PC-9 (cell line): ENCODE measurements at regions not wholly inside any gene's neighbourhood (a gene's known extent, or its start where the extent isn't known, plus 50 kb on each side); places are given as distances from the start of the nearest gene placed in this dataset.

Source experiments
- BruUV-seq: library from RNA; stranded (reverse); fragments of 400-500 nt; replicated peaks from 2 replicates; lab custom pipeline; 2021; lab: Mats Ljungman, UMichigan
- CTCF ChIA-PET: fragments of 300-600 bp; sonication (Branson Sonifier 250); formaldehyde crosslinking; loops from one replicate; lab custom pipeline; 2022; ENCODE audit warnings: antibody characterized with exemption; lab: Charles Lee
- POLR2A ChIA-PET: fragments of 300-600 bp; sonication (Branson Sonifier 250); formaldehyde crosslinking; loops from one replicate; lab custom pipeline; 2022; ENCODE audit warnings: antibody characterized with exemption; ENCODE audit not compliant: unreplicated experiment; lab: Charles Lee
- DNase-seq, 2 experiments: peaks; one replicate each; pipeline versions ENCODE4 v3.0.0 to v3.0.0-alpha.2; 2015 to 2022; ENCODE audit warnings: mixed read lengths in 1 of 2
- H2AFZ ChIP-seq: fragments of 200-600 bp; sonication (generic); 2 replicates; pipeline ENCODE4 v1.8.1; 2017; ENCODE audit warnings: antibody characterized with exemption
- H3F3A ChIP-seq: fragments of 200-600 bp; sonication (generic); 2 replicates; pipeline ENCODE4 v1.8.1; 2017; ENCODE audit warnings: antibody characterized with exemption, mild to moderate bottlenecking, low read depth; ENCODE audit not compliant: insufficient read depth
- H3K27ac ChIP-seq: fragments of 200-600 bp; sonication (generic); 2 replicates; pipeline ENCODE4 v1.6.1; 2016; ENCODE audit warnings: mixed run types
- H3K27me3 ChIP-seq: fragments of 200-600 bp; sonication (generic); 2 replicates; pipeline ENCODE4 v1.6.1; 2016; ENCODE audit warnings: low read depth, mixed run types; ENCODE audit not compliant: insufficient read depth
- H3K36me3 ChIP-seq: fragments of 200-600 bp; sonication (generic); 2 replicates; pipeline ENCODE4 v1.6.1; 2016; ENCODE audit warnings: low read depth, mixed run types
- H3K4me1 ChIP-seq: fragments of 200-600 bp; sonication (generic); replicated peaks from 2 replicates; pipeline ENCODE4 v1.6.1; 2016; ENCODE audit warnings: mixed run types; ENCODE audit not compliant: insufficient read depth
- H3K4me2 ChIP-seq: fragments of 200-600 bp; sonication (generic); 2 replicates; pipeline ENCODE4 v1.6.1; 2017; ENCODE audit warnings: mixed run types
- H3K4me3 ChIP-seq: fragments of 200-600 bp; sonication (generic); 2 replicates; pipeline ENCODE4 v1.6.1; 2016; ENCODE audit warnings: mixed run types
- H3K79me2 ChIP-seq: fragments of 200-600 bp; sonication (generic); 2 replicates; pipeline ENCODE4 v1.6.1; 2017; ENCODE audit warnings: low read depth, mixed run types
- H3K9me2 ChIP-seq: fragments of 200-600 bp; sonication (generic); 2 replicates; pipeline ENCODE4 v1.8.1; 2017; ENCODE audit warnings: mild to moderate bottlenecking; ENCODE audit not compliant: insufficient read depth
- H3K9me3 ChIP-seq: fragments of 200-600 bp; sonication (generic); 2 replicates; pipeline ENCODE4 v1.8.1; 2016; ENCODE audit warnings: low read depth; ENCODE audit not compliant: insufficient read depth
- H4K20me1 ChIP-seq: fragments of 200-600 bp; sonication (generic); 2 replicates; pipeline ENCODE4 v1.8.1; 2017; ENCODE audit not compliant: insufficient read depth
- EZH2 ChIP-seq: fragments of 200-600 bp; sonication (generic); IDR thresholded peaks from 2 replicates; pipeline ENCODE4 v1.8.0; 2017; ENCODE audit warnings: antibody characterized with exemption, low read depth
- intact Hi-C: fragments of 100-400 bp; cut with micrococcal nuclease; formaldehyde crosslinking; loops from one replicate; pipeline ENCODE4 v1.10.0; 2022; ENCODE audit not compliant: unreplicated experiment
- TF ChIP-seq, protein P1 (sequence below): fragments of 200-600 bp; sonication (generic); conservative IDR thresholded peaks from 2 replicates; pipeline ENCODE4 v1.6.1; 2017; ENCODE audit warnings: mixed run types, antibody characterized with exemption, mild to moderate bottlenecking, moderate library complexity

DNA sequence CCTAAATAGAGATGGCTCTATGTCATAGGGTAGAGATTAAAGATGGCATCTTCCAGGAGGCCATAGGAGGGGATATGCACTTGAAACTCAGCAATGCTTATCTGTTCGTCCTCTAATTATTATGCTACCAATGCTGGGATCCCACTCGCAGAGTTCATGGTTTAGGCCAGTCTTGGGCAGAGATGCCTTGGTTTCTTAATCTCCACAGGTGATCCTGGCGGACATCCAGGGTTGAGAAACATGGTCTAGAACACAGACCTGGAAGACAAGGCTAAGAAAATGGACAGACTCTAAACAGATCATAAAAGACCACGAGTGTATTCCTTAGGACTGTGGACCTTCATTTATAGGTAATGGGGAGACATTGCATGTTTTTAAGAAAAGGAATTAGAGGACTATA lies 70.0 kb upstream of the IRS2 start:
- H4K20me1 ChIP-seq: no peaks in the 10 kb centered on the region
- no TSS peak for BruUV-seq
- no peaks in the 10 kb centered on the region for H3K36me3 ChIP-seq
- H3K4me1 ChIP-seq: peaks cover 53% of the 10 kb centered on the region
- no peak for TF ChIP-seq EZH2
- TF ChIP-seq, protein P1, sequence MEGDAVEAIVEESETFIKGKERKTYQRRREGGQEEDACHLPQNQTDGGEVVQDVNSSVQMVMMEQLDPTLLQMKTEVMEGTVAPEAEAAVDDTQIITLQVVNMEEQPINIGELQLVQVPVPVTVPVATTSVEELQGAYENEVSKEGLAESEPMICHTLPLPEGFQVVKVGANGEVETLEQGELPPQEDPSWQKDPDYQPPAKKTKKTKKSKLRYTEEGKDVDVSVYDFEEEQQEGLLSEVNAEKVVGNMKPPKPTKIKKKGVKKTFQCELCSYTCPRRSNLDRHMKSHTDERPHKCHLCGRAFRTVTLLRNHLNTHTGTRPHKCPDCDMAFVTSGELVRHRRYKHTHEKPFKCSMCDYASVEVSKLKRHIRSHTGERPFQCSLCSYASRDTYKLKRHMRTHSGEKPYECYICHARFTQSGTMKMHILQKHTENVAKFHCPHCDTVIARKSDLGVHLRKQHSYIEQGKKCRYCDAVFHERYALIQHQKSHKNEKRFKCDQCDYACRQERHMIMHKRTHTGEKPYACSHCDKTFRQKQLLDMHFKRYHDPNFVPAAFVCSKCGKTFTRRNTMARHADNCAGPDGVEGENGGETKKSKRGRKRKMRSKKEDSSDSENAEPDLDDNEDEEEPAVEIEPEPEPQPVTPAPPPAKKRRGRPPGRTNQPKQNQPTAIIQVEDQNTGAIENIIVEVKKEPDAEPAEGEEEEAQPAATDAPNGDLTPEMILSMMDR: no peak
- DNase-seq: no peak
- intact Hi-C loops: no loop called here
- ChIA-PET CTCF (interaction anchor here (0.7 kb wide), 1 partner anchor 298 kb away, joined by 5 read pairs; no protein-coding TSS in a partner anchor), POLR2A (no interaction called here)
- H3K79me2 ChIP-seq: no peaks in the 10 kb centered on the region
- no peak overlapping the region for H3K4me3 ChIP-seq
- H2AFZ ChIP-seq: no peak overlapping the region
- no peaks in the 10 kb centered on the region for H3K9me2 ChIP-seq
- no peaks in the 10 kb centered on the region for H3K27me3 ChIP-seq
- H3K9me3 ChIP-seq: no peaks in the 10 kb centered on the region
- no peak overlapping the region for H3K4me2 ChIP-seq
- no peak overlapping the region for H3K27ac ChIP-seq
- H3F3A ChIP-seq: peaks cover 43% of the 10 kb centered on the region

DNA sequence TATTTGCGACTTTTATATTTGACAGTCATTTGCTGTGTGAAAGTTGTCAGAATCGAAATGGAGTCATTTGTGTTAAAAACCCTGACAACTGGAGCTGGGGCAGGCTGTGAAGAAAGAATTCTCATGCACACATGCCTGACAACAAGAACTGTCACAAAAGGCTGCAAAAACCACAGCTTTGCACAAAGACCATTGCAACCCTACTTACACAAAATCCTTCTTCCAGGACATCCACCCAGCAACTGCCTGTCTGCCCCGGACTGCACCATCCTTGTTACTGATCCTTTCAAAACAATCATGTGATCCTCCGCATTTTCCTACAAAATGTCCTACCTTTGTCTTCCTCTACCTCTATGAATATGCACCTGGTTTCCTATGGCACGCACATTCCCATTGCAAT lies 66.8 kb upstream of the IRS2 start:
- Histone ChIP-seq H3K4me1 (peaks cover 22% of the 10 kb centered on the region), H3K27ac (no peak overlapping the region), H3K36me3 (no peaks in the 10 kb centered on the region), H3K4me3 (no peak overlapping the region), H4K20me1 (no peaks in the 10 kb centered on the region), H3F3A (peaks cover 22% of the 10 kb centered on the region), H3K9me2 (no peaks in the 10 kb centered on the region; the same call in 1 of the 2 replicates), H2AFZ (no peak overlapping the region), H3K9me3 (no peaks in the 10 kb centered on the region), H3K79me2 (no peaks in the 10 kb centered on the region), H3K27me3 (no peaks in the 10 kb centered on the region), H3K4me2 (no peak overlapping the region)
- intact Hi-C loops: no loop called here
- ChIA-PET CTCF (no interaction called here), POLR2A (interaction anchor here (0.6 to 0.7 kb wide), 3 partner anchors 21 to 860 kb away, joined by 3 to 9 read pairs (median 7); no protein-coding TSS in a partner anchor)
- TF ChIP-seq, protein P1: no peak
- no peak for TF ChIP-seq EZH2
- DNase-seq: no peak
- no TSS peak for BruUV-seq

DNA sequence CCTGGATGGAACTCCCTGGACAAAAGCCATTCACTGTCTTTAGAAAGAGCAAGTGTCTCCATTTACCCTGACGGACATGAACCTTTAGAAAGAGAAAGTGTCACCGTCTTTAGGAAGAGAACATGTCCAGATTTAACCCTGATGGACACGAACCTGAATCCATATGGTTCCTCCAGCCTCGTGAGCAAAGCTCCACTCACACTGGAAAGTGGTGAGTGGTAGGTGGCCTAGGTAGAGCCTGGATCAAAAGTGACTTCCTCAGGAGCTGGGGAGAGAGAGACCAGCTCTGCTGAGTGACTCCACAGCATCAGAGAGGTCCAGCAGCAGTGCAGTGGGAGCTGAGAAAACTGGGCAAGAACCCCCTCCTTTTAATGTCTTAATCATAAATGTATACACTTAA lies 59.8 kb upstream of the IRS2 start:
- CTCF ChIA-PET: no interaction called here
- no peak for DNase-seq
- H2AFZ ChIP-seq: no peak overlapping the region
- no peaks in the 10 kb centered on the region for H3K79me2 ChIP-seq
- peaks cover 5% of the 10 kb centered on the region for H3F3A ChIP-seq
- no TSS peak for BruUV-seq
- H3K36me3 ChIP-seq: no peaks in the 10 kb centered on the region
- H3K4me1 ChIP-seq: peaks cover 5% of the 10 kb centered on the region
- no peak overlapping the region for H3K4me3 ChIP-seq
- TF ChIP-seq, protein P1: no peak
- TF ChIP-seq EZH2: no peak
- intact Hi-C loops: no loop called here
- H4K20me1 ChIP-seq: no peaks in the 10 kb centered on the region
- POLR2A ChIA-PET: no interaction called here
- no peak overlapping the region for H3K27ac ChIP-seq
- no peaks in the 10 kb centered on the region; the same call in 1 of the 2 replicates for H3K9me2 ChIP-seq
- no peaks in the 10 kb centered on the region for H3K27me3 ChIP-seq
- no peak overlapping the region for H3K4me2 ChIP-seq
- no peaks in the 10 kb centered on the region for H3K9me3 ChIP-seq
